ENCODE measurements at regions not wholly inside any gene's neighbourhood (a gene's known extent, or its start where the extent isn't known, plus 50 kb on each side); places are given as distances from the start of the nearest gene placed in this dataset.

- TF ChIP-seq, protein P1, sequence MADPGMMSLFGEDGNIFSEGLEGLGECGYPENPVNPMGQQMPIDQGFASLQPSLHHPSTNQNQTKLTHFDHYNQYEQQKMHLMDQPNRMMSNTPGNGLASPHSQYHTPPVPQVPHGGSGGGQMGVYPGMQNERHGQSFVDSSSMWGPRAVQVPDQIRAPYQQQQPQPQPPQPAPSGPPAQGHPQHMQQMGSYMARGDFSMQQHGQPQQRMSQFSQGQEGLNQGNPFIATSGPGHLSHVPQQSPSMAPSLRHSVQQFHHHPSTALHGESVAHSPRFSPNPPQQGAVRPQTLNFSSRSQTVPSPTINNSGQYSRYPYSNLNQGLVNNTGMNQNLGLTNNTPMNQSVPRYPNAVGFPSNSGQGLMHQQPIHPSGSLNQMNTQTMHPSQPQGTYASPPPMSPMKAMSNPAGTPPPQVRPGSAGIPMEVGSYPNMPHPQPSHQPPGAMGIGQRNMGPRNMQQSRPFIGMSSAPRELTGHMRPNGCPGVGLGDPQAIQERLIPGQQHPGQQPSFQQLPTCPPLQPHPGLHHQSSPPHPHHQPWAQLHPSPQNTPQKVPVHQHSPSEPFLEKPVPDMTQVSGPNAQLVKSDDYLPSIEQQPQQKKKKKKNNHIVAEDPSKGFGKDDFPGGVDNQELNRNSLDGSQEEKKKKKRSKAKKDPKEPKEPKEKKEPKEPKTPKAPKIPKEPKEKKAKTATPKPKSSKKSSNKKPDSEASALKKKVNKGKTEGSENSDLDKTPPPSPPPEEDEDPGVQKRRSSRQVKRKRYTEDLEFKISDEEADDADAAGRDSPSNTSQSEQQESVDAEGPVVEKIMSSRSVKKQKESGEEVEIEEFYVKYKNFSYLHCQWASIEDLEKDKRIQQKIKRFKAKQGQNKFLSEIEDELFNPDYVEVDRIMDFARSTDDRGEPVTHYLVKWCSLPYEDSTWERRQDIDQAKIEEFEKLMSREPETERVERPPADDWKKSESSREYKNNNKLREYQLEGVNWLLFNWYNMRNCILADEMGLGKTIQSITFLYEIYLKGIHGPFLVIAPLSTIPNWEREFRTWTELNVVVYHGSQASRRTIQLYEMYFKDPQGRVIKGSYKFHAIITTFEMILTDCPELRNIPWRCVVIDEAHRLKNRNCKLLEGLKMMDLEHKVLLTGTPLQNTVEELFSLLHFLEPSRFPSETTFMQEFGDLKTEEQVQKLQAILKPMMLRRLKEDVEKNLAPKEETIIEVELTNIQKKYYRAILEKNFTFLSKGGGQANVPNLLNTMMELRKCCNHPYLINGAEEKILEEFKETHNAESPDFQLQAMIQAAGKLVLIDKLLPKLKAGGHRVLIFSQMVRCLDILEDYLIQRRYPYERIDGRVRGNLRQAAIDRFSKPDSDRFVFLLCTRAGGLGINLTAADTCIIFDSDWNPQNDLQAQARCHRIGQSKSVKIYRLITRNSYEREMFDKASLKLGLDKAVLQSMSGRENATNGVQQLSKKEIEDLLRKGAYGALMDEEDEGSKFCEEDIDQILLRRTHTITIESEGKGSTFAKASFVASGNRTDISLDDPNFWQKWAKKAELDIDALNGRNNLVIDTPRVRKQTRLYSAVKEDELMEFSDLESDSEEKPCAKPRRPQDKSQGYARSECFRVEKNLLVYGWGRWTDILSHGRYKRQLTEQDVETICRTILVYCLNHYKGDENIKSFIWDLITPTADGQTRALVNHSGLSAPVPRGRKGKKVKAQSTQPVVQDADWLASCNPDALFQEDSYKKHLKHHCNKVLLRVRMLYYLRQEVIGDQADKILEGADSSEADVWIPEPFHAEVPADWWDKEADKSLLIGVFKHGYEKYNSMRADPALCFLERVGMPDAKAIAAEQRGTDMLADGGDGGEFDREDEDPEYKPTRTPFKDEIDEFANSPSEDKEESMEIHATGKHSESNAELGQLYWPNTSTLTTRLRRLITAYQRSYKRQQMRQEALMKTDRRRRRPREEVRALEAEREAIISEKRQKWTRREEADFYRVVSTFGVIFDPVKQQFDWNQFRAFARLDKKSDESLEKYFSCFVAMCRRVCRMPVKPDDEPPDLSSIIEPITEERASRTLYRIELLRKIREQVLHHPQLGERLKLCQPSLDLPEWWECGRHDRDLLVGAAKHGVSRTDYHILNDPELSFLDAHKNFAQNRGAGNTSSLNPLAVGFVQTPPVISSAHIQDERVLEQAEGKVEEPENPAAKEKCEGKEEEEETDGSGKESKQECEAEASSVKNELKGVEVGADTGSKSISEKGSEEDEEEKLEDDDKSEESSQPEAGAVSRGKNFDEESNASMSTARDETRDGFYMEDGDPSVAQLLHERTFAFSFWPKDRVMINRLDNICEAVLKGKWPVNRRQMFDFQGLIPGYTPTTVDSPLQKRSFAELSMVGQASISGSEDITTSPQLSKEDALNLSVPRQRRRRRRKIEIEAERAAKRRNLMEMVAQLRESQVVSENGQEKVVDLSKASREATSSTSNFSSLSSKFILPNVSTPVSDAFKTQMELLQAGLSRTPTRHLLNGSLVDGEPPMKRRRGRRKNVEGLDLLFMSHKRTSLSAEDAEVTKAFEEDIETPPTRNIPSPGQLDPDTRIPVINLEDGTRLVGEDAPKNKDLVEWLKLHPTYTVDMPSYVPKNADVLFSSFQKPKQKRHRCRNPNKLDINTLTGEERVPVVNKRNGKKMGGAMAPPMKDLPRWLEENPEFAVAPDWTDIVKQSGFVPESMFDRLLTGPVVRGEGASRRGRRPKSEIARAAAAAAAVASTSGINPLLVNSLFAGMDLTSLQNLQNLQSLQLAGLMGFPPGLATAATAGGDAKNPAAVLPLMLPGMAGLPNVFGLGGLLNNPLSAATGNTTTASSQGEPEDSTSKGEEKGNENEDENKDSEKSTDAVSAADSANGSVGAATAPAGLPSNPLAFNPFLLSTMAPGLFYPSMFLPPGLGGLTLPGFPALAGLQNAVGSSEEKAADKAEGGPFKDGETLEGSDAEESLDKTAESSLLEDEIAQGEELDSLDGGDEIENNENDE (IDR thresholded peaks at IDR 0.05; ENCODE audit: insufficient replicate concordance, low read length) = no peak
- TF ChIP-seq TAF7 (optimal IDR thresholded peaks at IDR 0.05; ENCODE audit: borderline replicate concordance, low read depth, low read length) = no peak
- TF ChIP-seq EZH2 (IDR thresholded peaks at IDR 0.05; ENCODE audit: low read depth, low read length, severe bottlenecking) = no peak
- TF ChIP-seq POU5F1 (IDR thresholded peaks at IDR 0.05; ENCODE audit: low read depth, low read length) = no peak
- TF ChIP-seq CBX8 (IDR thresholded peaks at IDR 0.05; ENCODE audit: borderline replicate concordance, low read depth, low read length) = no peak
- TF ChIP-seq HDAC6 (IDR thresholded peaks at IDR 0.05; ENCODE audit: low read depth, low read length) = no peak
- no peak for TF ChIP-seq POLR2AphosphoS5 (IDR thresholded peaks at IDR 0.05; ENCODE audit: low read depth, low read length)
- TF ChIP-seq SP4 (IDR thresholded peaks at IDR 0.05; ENCODE audit: low read length) = no peak
- no peak for TF ChIP-seq SUZ12 (IDR thresholded peaks at IDR 0.05; ENCODE audit: low read length)
- no peak for TF ChIP-seq EP300 (IDR thresholded peaks at IDR 0.05; ENCODE audit: borderline replicate concordance in 1 of 2, low read depth in 2 of 2, low read length in 2 of 2)
Observed at GRCh38 chr1:113241237-113241636, 149.1 kb upstream of the MAGI3 start (continued).

All from H1 (cell line).